ENCODE measurements at regions not wholly inside any gene's neighbourhood (a gene's known extent, or its start where the extent isn't known, plus 50 kb on each side); places are given as distances from the start of the nearest gene placed in this dataset.
"Not testable (repeated sequence)": the region's sequence is repeated elsewhere in the genome, so short reads cannot be mapped to it uniquely, and the experiment has no call there.

GRCh38 chrX:150058728-150059127 lies 120.4 kb upstream of the EOLA2 start:
- DNase-seq, result no peak

DNA sequence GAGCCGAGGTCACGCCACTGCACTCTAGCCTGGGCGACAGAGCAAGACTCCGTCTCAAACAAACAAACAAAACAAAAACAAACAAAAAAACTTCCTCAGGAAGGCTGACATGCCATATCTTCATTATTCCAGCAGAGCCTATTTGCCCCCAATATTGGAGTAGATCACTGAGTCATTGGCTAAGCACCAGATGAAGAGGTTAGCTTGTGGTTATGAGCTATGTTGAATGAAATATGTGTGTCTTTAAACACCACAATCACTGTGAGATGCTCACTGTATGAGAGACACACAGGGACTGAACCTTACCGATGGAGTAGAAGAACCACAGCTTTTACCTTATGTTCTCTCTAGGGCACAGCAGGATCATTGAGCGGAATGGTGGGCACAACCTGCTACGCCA lies 122.1 kb upstream of the EOLA2 start:
- DNase-seq, result no peak

- no peak for DNase-seq
Observed at GRCh38 chrX:150062292-150063137, 124.2 kb upstream of the EOLA2 start.

- DNase-seq, result no peak
Observed at GRCh38 chrX:150063138-150063518, 124.8 kb upstream of the EOLA2 start.

- DNase-seq, result no peak
Observed at GRCh38 chrX:150063674-150064073, 125.4 kb upstream of the EOLA2 start.

DNA sequence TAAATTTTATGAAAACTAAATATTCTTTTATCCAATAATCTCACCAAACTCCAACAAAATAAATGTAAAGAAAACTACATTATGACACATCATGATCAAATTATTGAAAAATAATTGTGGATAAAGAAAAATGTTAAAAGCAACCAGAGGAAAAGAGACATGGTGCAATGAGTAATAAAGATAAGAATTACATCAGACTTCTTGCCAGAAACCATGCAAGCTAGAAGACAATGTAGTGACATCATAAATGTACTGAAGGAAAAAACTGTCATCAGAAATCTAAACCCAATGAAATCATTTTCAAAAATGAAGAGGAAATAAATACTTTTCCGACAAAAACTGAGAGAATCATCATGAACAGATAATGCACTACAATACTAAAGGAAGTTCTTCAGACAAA lies 135.9 kb upstream of the EOLA2 start:
- DNase-seq, result no peak

DNA sequence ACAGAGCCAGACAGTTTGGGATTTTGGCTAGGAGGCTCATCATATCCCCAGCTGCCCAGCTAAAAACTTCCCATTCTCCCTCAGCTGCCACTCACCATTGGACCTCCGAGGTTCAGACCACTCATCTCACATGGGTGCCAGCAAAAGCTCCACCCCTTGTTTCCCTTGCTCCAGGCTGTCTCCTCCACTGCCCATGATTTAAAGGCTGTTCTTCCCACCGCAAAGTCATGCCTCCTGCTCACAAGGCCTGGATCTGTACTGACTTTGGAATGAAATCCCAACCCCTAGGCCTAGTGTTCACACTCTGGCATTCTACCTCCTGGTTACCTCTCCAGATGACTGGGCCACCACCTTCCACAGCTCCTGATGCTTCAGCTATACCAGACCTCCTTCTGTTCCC lies 142.2 kb upstream of the EOLA2 start:
- no peak for DNase-seq

GRCh38 chrX:150081076-150081475 lies 142.8 kb upstream of the EOLA2 start:
- no peak for DNase-seq

- no peak for DNase-seq
Observed at GRCh38 chrX:150084496-150085229, 146.4 kb upstream of the EOLA2 start.

DNA sequence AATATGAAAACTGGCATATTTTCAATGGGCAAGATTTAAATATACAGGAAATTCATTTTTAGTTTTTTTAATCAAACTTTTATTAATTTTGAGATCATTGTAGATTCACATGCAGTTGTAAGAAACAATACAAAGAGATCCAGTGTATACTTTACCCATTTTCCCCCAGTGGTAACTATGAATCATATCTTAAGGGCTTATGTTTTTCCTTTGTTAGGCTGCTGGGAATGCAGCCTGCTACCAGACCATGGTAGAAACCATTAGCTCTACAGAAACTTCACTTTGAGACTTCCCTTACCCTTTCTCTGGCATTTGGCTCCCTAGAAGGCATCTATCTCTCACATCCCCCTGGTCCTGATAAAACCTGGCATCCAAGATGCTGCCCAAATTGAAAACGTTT lies 147.6 kb upstream of the EOLA2 start:
- DNase-seq, result no peak

DNA sequence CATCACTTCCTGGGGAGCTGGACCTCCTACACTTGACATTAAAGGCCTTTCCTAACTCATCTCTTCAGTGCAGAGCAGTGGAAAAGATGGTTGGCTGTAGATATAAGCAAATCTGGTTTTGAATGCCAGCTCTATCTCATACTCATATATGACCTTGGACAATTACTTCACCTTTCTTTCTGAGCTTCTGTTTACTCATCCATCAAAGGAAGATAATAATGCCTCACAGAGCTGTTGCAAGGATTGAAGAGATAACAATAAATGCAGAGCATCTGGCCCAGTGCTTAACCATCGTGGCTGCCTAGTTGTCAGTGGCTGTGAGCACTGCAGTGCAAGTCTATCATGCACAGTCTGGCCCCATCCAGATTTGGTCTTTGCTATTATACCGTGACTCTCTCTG lies 148.1 kb upstream of the EOLA2 start:
- no peak for DNase-seq

GRCh38 chrX:150087612-150088011 lies 149.3 kb upstream of the EOLA2 start:
- no peak for DNase-seq

- no peak for DNase-seq
Observed at GRCh38 chrX:150088042-150088441, 149.8 kb upstream of the EOLA2 start.

GRCh38 chrX:150088766-150089518 lies 150.7 kb upstream of the EOLA2 start:
- DNase-seq, result no peak

- not testable (repeated sequence) for DNase-seq
Observed at GRCh38 chrX:150091300-150091699, 153.0 kb upstream of the EOLA2 start.

- no peak for DNase-seq
Observed at GRCh38 chrX:150092549-150092948, 154.3 kb upstream of the EOLA2 start.

GRCh38 chrX:150094375-150094774 lies 156.1 kb upstream of the EOLA2 start:
- no peak for DNase-seq

GRCh38 chrX:150094996-150095395 lies 156.7 kb upstream of the EOLA2 start:
- DNase-seq, result no peak

DNA sequence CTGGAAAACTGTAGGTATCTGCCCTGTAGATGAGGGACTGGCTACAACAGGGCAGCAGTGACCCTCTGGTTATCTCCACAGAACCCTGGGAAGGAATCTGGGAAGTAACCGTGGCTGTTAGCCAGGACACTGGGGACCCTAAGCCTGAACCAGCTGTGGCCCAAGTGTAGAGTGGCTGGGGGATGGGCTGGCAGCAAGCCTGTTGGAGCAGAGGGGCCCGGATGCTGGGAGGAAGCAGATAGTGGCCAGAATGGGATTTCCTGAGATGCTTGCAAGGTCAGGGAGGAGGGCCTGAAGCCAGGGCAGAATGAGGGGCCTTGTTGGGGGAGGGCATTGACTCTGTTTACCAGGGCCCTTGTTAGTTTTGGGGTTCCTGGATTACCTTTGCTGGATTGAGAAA lies 161.0 kb upstream of the EOLA2 start:
- no peak for DNase-seq

- no peak for DNase-seq
Observed at GRCh38 chrX:150100261-150100660, 162.0 kb upstream of the EOLA2 start.

GRCh38 chrX:150118476-150118875 lies 180.2 kb upstream of the EOLA2 start:
- no peak for DNase-seq

- DNase-seq, result no peak
Observed at GRCh38 chrX:150119323-150119722, 181.0 kb upstream of the EOLA2 start.

DNA sequence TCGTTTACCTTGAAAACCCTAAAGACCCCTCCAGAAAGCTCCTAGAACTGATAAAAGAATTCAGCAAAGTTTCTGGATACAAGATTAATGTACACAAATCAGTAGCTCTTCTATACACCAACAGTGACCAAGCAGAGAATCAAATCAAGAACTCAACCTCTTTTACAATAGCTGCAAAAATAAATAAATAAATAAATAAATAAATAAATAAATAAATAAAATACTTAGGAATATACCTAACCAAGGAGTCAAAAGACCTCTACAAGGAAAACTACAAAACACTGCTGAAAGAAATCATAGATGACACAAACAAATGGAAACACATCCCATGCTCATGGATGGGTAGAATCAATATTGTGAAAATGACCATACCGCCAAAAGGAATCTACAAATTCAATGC lies 186.8 kb upstream of the EOLA2 start:
- not testable (repeated sequence) for DNase-seq

DNA sequence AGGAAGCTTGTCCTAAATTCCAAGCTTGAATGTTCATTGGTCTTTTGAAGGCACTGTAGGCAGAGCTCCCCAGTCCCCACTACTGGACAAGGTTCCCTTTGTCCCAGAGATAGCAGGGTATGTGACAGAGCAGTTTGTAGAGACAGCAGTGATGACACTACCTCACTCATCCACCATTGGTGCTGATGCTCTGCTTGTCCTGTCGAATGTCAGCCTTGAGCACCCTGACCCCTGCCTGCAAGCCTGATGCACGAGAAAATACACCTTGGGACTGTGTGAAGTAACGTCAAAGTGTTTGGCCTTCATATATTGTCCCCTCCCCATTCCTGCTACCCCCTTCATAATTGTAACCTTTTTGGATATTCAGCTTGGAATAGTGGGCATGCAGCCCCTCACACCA lies 188.9 kb upstream of the EOLA2 start:
- no peak for DNase-seq
